Tibial artery (tissue), 4 donors: ENCODE measurements at regions not wholly inside any gene's neighbourhood (a gene's known extent, or its start where the extent isn't known, plus 50 kb on each side); places are given as distances from the start of the nearest gene placed in this dataset.

Experiments
- DNase-seq, 2 donors: peaks; one replicate each; pipeline ENCODE4 v3.0.0-alpha.2; 2019
- H3K27ac ChIP-seq, 2 donors: fragments of 200-600 bp; sonication (generic) in 1 of 2; 1 replicate in 1 of 2; 2 replicates in 1 of 2; pipeline ENCODE4 v1.5.1; 2018 to 2019; ENCODE audit warnings: mild to moderate bottlenecking in 1 of 2
- H3K27me3 ChIP-seq, 2 donors: fragments of 200-600 bp; sonication (generic) in 1 of 2; one replicate each; pipeline versions ENCODE4 v1.5.1 to v1.6.0; 2016 to 2019
- H3K36me3 ChIP-seq, 3 donors: fragments of 200-600 bp; sonication (generic) in 2 of 3; one replicate each; pipeline ENCODE4 v1.5.1; 2016 to 2019; ENCODE audit warnings: mild to moderate bottlenecking in 2 of 3
- H3K4me1 ChIP-seq, 4 donors: fragments of 200-600 bp; sonication (generic) in 2 of 4; 1 replicate in 3 of 4; 2 replicates in 1 of 4; pipeline ENCODE4 v1.5.1; 2016 to 2019
- H3K4me3 ChIP-seq, 2 donors: fragments of 200-600 bp; sonication (generic) in 1 of 2; 1 replicate in 1 of 2; 2 replicates in 1 of 2; pipeline ENCODE4 v1.5.1; 2018 to 2019; ENCODE audit warnings: mild to moderate bottlenecking in 2 of 2
- H3K9me3 ChIP-seq, 3 donors: fragments of 200-600 bp; sonication (generic) in 1 of 3; one replicate each; pipeline ENCODE4 v1.5.1; 2016 to 2019
- CTCF ChIP-seq, 2 experiments: fragments of 200-600 bp in 1 of 2; fragments of 450-650 bp in 1 of 2; IDR thresholded peaks; one replicate each; pipeline ENCODE4 v1.5.1; 2017 to 2019; ENCODE audit warnings: antibody characterized with exemption in 2 of 2, mild to moderate bottlenecking in 1 of 2, moderate library complexity in 1 of 2
- intact Hi-C: fragments of 100-400 bp; cut with DNase I; formaldehyde crosslinking; loops from one replicate; pipeline ENCODE4 v1.15.0; 2023; ENCODE audit warnings: low total_unique reads

- no peaks in the 10 kb centered on the region for H3K4me1 ChIP-seq
- intact Hi-C loops = no loop called here
- no peak for TF ChIP-seq CTCF (IDR thresholded peaks at IDR 0.05)
- peaks cover 0 to 6% (median 0%) of the 10 kb centered on the region in 3 donors for H3K9me3 ChIP-seq
- peaks cover 0 to 34% of the 10 kb centered on the region in 2 donors for H3K27me3 ChIP-seq
- DNase-seq = no peak
- no peak overlapping the region for H3K27ac ChIP-seq
- H3K36me3 ChIP-seq = no peaks in the 10 kb centered on the region
- H3K4me3 ChIP-seq = no peak overlapping the region
These were observed 130.9 kb upstream of the ZBTB40 start for GRCh38 chr1:22320587-22321344.

GRCh38 chr1:22321917-22322316 lies 129.7 kb upstream of the ZBTB40 start:
- intact Hi-C loops = no loop called here
- Histone ChIP-seq H3K9me3 (peaks cover 0 to 6% (median 0%) of the 10 kb centered on the region in 3 donors), H3K4me3 (no peak overlapping the region), H3K27me3 (peaks cover 0 to 32% of the 10 kb centered on the region in 2 donors), H3K36me3 (no peaks in the 10 kb centered on the region), H3K27ac (no peak overlapping the region), H3K4me1 (no peaks in the 10 kb centered on the region)
- TF ChIP-seq CTCF (IDR thresholded peaks at IDR 0.05) = no peak
- DNase-seq = no peak

GRCh38 chr1:22323141-22323845 lies 128.4 kb upstream of the ZBTB40 start:
- H3K27me3 ChIP-seq = peaks cover 0 to 28% of the 10 kb centered on the region in 2 donors
- H3K4me1 ChIP-seq = no peaks in the 10 kb centered on the region

GRCh38 chr1:22323846-22324504 lies 127.7 kb upstream of the ZBTB40 start:
- H3K9me3 ChIP-seq = peaks cover 0 to 6% (median 0%) of the 10 kb centered on the region in 3 donors
- H3K27ac ChIP-seq = no peak overlapping the region
- H3K27me3 ChIP-seq = peaks cover 0 to 28% of the 10 kb centered on the region in 2 donors
- DNase-seq = no peak
- no peak for TF ChIP-seq CTCF (IDR thresholded peaks at IDR 0.05)
- no peak overlapping the region for H3K4me3 ChIP-seq
- no peaks in the 10 kb centered on the region for H3K36me3 ChIP-seq
- intact Hi-C loops = no loop called here
- no peaks in the 10 kb centered on the region for H3K4me1 ChIP-seq

More at GRCh38 chr1:22323141-22323845, 128.4 kb upstream of the ZBTB40 start:
- DNase-seq = no peak
- peaks cover 0 to 6% (median 0%) of the 10 kb centered on the region in 3 donors for H3K9me3 ChIP-seq
- TF ChIP-seq CTCF (IDR thresholded peaks at IDR 0.05) = no peak
- no peaks in the 10 kb centered on the region for H3K36me3 ChIP-seq
- H3K27ac ChIP-seq = no peak overlapping the region
- intact Hi-C loops = no loop called here
- H3K4me3 ChIP-seq = no peak overlapping the region

GRCh38 chr1:22325531-22326371 lies 125.9 kb upstream of the ZBTB40 start:
- intact Hi-C loops = no loop called here
- Histone ChIP-seq H3K36me3 (no peaks in the 10 kb centered on the region), H3K4me1 (no peaks in the 10 kb centered on the region), H3K4me3 (no peak overlapping the region), H3K9me3 (peaks cover 0 to 6% (median 0%) of the 10 kb centered on the region in 3 donors), H3K27ac (no peak overlapping the region), H3K27me3 (peaks cover 0 to 35% of the 10 kb centered on the region in 2 donors)
- DNase-seq = peak in 1 of 2 donors; percentile 49
- no peak for TF ChIP-seq CTCF (IDR thresholded peaks at IDR 0.05)
